Fibroblast of peridontal ligament (primary cell): ENCODE measurements at regions not wholly inside any gene's neighbourhood (a gene's known extent, or its start where the extent isn't known, plus 50 kb on each side); places are given as distances from the start of the nearest gene placed in this dataset.
"Not testable (repeated sequence)": the region's sequence is repeated elsewhere in the genome, so short reads cannot be mapped to it uniquely, and the experiment has no call there.

Source experiments
- DNase-seq: peaks from one replicate; pipeline ENCODE4 v3.0.0-alpha.2; 2010; ENCODE audit errors: extremely low read depth

DNA sequence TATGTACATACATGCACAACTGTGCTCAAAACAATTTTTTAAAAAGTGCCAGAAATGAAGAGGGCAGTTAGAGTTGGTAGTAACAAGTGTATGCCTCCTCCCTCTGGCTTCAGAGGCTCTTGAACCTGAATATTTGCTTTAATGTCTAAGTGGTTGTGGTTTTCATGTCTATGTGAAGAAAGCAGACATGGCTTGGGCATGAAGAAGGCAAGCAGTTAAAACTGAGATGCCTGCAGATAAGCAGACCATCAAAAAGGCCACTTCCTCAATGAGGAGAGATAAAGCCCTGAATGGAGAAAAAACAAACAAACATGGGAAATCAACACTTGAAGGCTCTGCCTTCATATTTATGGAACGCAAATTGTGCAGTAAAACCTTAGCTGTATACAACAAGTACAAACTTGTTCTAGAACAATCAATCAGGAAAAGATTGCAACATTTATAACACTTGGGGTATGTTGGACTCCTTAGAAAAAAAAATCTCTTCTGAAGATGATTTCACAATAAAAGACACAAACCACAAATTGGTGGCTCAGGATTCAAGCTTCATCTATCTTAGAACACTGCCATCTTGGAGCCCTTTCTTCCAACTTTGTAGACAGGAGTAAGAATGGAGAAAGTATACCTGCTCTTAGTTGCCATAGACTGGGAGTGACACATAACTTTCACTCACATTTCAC lies 52.7 kb upstream of the PLA2G4A start:
- DNase-seq: no peak

DNA sequence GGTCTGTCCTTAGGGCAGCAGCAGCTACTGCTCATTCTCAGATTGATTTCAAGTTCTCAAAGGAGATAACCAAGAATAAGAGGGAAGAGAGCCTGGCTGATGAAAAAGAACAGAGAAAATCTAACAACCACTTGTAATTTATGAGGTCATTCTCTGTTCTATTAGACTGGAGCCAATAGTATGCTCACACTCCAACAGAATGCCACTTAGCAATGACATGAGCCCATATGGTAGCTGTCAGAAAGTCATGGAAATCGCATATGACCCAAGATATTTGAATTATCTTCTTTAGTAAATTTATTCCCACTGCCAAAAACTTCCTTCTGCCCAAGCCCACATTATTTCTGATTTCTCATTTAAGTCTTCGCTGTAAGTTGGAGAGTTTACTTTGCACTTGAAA lies 53.7 kb upstream of the PLA2G4A start:
- DNase-seq: no peak

DNA sequence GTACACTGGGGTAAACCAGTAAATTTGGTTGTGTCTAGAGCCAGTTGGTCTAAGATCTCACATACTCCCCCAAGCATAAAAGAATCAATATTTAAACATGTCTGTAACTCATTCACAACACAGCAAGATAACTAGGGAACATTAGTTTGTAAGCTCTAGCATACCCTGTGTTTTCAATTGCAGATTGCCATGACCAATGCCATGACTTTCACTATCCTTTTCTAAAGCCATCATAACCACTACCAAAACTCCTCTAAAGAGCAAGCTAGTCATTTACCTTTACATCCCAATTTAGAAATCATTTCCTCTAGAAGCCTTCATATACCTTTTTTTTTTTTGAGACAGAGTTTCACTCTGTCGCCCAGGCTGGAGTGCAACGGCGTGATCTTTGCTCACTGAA lies 56.5 kb upstream of the PLA2G4A start:
- no peak for DNase-seq

DNA sequence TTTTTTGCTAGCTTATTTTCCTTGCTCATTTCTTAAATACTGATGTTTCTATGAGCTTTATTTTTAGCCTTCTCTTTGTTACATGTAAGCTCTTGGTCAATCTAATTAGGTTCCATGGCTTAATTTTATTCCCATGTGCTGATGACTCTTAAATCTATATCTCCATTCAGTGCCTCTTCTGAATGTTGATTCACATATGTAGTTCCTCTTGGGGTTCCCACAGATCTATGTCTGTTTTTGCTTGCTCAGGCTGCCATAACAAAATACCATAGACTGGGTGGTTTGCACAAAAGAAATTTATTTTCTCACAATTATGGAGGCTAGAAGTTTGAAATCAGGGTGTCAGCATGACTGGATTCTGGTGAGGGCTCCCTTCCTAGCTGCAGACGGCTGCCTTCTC lies 58.3 kb upstream of the PLA2G4A start:
- no peak for DNase-seq

DNA sequence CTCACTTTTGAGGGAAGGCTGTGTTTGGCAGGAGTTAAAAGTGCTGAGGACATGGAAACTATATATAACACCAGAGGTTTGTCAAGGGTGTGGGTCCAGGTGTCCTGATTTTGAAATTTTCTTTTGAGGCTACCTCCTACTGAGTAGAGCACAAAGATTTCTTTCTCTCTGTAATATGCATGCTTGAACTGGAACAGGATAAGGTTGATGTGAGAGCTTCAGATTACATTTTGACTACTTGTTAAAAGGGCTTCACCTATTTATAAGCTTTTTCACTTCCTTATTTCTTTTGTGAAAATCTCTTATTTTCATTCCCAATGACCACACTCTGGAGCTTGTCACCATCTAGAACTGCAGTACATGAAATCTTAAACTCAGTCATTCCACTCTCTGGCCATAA lies 59.8 kb upstream of the PLA2G4A start:
- DNase-seq: no peak

DNA sequence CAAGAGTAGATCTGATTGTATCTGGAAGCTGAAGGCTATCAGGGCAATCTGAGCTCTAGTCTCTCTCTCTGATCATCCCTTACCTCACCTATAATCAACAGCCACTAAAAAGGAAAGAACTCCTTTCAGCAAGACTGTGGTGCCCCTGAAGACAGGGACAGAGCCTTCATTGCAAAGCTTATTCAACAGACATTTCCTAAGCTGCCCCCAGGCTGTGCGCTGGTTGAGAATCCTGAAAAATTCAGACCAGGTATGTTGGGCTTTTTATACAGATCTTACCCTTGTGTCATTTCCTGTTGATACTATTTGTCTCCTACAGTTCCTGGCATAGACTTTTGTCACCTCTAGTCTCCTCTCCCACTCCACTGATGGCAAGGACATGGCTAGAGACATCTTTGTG lies 63.3 kb upstream of the PLA2G4A start:
- DNase-seq: no peak

DNA sequence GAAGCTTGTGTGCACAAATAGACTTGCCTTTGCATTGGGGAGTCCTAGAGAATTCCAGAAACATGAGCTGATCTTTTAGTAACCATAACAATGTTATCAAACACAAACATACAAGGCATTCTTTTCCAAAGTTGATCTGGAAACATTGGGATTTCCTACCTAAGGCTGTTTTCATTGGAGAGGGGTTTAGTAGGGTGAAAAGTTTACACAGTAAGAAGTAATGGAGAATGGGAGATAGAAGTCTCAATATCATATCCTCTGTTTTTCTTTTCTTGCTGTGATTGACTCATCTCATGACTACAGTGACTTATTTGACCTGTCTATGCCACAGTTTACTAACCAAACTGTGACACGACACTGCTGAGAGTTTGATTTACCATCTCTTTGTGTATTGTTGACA lies 65.6 kb upstream of the PLA2G4A start:
- DNase-seq: peak; percentile 75

DNA sequence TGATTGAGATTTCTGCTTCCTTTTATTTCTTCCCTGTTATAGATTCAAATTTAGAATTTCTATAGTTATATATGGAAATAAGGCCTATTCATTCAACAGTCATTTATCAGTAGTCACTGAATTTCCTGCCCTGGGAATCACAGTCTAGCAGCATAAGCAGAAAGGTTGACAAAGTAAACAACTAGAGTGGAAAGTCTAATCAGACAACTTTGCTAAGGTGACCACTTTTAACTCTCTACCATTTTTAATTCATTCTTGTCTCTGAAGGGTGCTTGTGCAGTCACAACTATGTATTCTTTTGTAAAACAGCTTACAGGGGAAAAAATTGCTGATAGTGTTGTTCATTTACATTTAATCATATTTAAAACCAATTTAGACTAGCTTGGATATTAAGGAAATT lies 66.1 kb upstream of the PLA2G4A start:
- DNase-seq: no peak

DNA sequence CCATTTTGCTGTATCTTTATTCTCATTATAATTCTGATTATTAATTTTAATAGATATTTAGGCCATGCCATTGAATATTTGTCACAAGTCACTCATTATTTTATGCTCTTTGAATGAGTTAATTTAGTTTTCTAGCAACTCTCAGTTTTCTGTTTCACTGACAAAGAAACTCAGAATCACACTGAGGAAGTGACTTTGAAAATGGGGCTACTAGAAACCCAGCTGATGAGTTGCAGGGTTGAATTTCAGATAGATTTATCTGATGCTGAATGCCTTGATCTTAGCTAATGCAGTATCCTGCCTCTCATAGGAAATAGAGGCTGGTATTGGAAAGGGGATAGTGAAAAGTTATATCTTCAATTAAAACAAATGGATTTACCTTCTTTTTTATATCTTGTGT lies 67.4 kb upstream of the PLA2G4A start:
- DNase-seq: no peak

DNA sequence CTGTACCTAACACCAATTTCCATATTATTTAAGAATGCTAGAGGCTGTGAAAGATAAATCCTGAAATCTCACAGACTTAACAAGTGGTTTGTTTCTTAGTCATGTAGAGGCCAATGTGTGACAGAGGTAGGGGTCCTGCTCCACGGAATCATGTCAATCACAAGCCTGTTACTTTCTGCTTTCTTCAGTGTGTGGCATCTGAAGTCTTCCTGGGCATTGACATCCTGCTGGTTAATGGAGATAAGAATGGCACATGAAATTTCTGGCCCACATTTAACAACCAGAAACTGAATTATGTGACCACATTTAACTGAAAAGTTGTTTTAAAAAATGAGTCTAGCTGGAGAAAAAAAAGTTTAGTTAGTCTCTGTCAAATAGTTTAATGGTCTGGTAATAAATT lies 68.3 kb upstream of the PLA2G4A start:
- no peak for DNase-seq

DNA sequence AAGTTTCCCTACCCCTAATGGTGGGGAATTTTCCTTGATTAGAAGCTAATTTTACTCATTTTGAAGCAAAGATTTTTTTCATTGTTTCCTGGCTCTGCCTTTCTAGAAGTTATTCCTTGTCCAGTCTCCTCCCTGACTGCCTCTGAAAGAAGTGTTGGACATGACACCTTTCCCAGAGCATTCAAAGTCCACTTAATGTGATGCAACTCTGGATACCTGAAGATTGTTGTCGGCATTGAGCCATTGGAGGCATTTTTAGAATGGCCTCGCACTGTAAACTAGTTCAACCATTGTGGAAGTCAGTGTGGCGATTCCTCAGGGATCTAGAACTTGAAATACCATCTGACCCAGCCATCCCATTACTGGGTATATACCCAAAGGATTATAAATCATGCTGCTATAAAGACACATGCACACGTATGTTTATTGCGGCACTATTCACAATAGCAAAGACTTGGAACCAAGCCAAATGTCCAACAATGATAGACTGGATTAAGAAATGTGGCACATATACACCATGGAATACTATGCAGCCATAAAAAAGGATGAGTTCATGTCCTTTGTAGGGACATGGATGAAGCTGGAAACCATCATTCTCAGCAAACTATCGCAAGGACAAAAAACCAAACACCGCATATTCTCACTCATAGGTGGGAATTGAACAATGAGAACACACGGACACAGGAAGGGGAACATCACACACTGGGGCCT lies 69.7 kb upstream of the PLA2G4A start:
- not testable (repeated sequence) for DNase-seq

DNA sequence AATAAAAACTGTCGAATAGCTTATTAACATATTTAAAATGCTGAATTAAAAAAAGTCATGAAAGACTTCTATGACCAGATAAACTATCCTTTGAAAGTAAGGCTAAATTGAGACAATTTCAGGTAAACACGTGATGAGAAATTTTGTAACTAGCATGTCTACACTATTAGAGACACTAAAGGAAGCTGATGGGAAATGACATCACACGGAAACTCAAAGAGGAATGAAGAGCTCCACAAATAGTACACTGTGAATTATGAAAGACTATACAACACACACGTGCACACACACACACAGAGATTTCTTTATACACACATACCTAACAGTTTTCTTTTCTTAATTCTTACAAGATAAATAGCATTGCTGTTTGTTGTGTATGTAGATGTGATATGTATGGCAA lies 70.9 kb upstream of the PLA2G4A start:
- no peak for DNase-seq

DNA sequence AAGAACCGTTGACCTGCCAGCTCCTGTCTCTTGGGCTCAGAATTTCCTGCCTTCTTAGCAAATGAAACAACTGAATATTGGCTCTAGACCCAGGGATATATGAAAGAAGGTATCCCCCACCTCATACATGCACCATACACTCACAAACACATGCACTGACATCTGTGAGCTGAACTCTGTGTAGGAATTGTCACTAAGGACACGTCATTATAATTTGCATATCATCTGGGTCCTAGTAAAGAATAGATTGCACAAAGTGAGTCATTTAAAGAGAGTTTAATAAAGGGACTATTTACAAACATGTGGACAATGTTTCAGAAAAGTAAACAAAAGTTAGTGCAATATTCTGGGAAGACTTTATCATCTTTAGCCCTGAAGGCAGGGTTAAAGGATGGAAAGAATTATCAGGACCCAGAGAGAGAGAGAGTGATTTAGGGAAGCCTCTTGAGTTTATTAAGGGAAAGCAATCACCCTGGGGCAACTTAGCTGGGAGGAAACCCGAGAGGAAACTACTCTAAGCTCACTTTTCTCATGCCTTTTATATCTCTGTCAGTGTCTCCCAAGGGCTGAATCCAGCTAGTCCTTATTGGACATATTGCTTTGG lies 74.1 kb upstream of the PLA2G4A start:
- DNase-seq: peak; percentile 14

DNA sequence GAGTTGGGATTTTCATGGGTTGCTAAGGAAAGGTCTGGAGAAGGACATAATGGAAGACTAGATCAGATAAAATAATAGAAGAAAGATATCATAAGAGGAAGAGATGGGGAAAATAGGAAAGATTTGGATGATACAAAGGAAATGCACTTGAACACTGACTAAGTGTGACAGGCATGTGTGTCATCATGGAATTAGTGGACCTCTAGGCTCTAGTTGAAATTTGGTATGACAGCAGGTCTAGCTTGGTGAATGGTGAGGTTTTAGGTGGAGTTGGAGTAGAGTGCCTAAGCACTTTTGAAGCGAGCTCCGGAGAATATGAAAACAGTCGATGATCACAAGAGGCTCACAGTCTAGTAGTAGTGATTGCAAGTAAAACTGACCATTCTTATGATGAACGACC lies 73.0 kb upstream of the PTGS2 start:
- no peak for DNase-seq

DNA sequence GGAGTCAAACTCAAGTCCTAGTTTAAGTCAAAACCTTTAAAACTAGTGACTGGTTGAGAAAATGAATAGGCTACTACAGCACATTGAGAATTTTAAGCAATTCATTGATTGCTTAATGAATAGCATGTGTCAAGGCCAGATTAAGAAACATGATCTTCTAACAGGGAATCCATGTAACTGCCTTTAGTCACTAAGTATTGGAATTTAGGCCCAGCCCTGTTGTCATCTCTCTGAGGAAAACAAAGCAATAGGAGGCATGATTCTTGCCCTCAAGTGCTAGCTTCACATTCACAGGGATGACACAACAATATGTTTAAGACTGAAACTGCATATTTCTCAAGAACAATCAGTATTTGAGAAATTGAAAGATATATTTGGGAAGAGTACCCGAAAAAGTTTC lies 70.0 kb upstream of the PTGS2 start:
- DNase-seq: peak; percentile 89

DNA sequence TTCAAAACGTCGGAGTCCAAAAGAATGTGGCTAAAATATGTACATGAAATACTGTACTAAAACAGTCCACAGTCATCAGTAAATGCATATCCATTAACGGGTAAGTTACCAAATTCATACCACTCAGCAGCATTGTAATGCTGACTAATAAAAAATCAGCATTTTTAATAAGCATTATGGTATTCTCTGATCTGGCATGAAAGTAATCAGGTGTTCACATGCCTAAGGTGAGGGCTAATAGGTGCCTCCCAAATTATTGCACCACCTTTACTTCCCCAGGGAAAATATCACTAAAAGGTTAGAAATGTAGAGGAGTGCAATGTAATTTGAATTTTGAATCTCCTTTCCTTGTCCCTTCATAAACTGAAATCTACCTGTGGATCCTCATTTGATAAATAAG lies 69.6 kb upstream of the PTGS2 start:
- DNase-seq: no peak

DNA sequence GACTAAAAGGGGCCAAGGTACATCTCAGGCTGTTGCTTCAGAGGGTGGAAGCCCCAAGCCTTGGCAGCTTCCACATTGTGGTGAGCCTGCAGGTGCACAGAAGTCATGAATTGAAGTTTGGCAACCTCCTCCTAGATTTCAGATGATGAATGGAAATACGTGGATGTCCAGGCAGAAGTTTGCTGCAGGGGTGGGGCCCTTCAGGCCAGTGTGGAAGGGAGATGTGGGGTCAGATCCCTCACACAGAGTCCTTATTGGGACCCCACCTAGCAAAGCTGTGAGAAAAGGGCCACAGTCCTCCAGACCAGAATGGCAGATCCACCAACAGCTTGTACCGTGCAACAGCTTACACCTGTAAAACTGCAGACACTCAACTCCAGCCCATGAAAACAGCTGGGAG lies 67.4 kb upstream of the PTGS2 start:
- DNase-seq: no peak

DNA sequence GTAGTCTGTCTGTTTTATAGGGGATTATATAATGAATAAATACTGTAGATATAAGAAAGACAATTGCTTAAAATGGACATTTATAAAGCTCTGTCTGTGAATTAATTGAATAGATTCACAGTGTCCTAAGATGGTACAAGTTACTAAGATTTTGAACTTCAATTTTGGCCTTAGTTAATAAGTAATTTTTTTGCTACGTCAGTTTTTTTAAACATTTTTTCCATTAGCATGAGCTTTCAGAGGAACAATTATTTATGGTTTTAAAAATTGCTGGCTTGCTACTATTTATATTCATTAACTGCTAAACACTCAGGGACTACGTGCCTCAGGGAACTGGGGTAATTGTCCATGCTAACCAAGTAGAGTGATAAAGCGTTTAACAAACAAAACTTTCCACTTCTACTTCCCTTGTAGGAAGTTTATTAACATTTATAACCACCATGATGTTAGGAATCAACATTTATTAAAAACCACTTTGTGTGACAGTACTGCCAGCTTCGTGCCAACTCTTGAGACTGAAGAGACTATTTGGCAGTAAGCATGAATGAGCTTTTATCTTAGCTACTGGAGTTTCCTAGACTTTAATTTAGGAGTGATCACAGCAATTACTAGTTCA lies 65.4 kb upstream of the PTGS2 start:
- DNase-seq: no peak

DNA sequence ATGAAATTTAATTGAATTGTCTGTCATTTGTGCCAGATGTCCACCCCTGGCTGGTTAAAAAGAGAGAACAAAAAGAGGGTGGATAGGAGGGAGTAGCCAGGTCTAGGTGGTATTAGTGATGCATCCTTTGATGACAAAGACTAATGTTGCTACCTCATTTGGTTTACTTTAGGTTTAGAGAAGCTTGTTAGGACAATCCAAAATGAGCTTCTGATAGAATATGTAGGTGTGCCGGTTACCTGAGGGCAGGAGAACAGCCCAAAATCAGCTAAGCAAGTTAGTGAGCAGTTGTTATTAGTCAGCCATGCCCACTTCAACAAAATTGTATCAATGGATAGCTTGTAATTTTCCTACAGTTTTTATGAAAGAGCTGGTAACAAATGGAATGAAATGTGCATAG lies 61.4 kb upstream of the PTGS2 start:
- no peak for DNase-seq

DNA sequence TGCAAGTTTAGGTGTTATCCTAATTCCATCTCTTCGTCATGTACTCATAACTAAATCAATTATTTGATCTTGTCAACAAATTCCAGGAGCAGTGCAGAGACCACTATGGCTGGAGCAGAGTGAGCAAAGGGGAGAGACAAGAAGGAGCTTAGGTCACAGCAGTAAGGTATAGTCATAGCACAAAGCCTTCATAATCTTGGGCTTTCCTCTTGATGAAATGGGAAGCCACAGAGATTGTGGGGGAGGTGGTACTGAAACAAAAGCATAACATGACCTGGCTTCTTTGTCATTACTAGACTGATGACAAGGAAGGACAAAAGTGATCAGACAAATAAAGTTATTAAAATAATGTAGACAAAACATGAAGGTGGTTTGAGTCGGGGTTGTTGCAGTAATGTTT lies 60.1 kb upstream of the PTGS2 start:
- DNase-seq: no peak

DNA sequence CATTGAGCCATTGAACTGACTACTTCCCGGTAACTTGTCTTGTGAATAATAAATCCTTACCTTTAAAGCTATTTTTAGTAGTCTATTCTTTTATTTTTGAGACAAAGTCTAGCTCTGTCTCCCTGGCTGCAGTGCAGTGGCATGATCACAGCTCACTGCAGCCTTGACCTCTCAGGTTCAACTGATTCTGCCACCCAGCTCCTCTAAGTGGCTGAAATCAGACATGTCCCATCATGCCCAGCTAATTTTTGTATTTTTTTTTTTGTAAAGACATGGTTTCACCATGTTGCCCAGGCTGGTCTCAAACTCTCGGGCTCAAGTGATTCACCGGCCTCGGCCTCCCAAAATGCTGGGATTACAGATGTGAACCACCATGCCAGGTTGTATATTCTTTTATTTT lies 59.3 kb upstream of the PTGS2 start:
- DNase-seq: no peak

DNA sequence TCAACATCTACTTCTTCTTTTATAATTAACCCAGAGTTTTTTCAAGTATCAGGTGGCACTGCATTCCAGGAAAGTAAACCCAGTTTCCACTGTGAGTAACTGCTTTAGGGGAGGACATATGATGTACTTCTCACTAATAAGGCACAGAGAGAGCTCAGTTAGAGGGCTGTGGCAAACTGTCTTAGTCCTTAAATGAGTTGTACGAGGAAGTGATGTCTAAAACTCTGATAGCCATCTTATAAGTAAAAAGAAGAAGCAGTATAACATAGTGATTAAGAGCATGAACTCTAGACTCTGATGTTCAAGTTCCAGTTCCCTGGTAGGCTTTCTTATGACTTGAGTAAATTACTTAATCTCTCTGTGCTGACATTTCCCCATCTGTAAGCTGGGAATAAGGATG lies 58.7 kb upstream of the PTGS2 start:
- DNase-seq: no peak
